Esophagus muscularis mucosa (tissue), 4 donors: ENCODE measurements at regions not wholly inside any gene's neighbourhood (a gene's known extent, or its start where the extent isn't known, plus 50 kb on each side); places are given as distances from the start of the nearest gene placed in this dataset.
"Not testable (repeated sequence)": the region's sequence is repeated elsewhere in the genome, so short reads cannot be mapped to it uniquely, and the experiment has no call there.

Experiments
- CTCF ChIP-seq, 3 experiments: fragments of 200-600 bp in 2 of 3; fragments of 450-650 bp in 1 of 3; sonication (generic) in 2 of 3; IDR thresholded peaks; one replicate each; pipeline ENCODE4 v1.5.1; 2017 to 2019; ENCODE audit warnings: antibody characterized with exemption in 3 of 3, mild to moderate bottlenecking in 2 of 3, moderate library complexity in 1 of 3
- EP300 ChIP-seq: sonication (generic); formaldehyde crosslinking; IDR thresholded peaks from one replicate; pipeline ENCODE4 v1.6.1; 2017; ENCODE audit warnings: antibody characterized with exemption
- POLR2A ChIP-seq: fragments of 450-650 bp; IDR thresholded peaks from one replicate; pipeline ENCODE4 v1.6.1; 2017; ENCODE audit warnings: antibody characterized with exemption, moderate library complexity, mild to moderate bottlenecking, low read depth
- POLR2AphosphoS5 ChIP-seq, 2 donors: sonication (generic); formaldehyde crosslinking; IDR thresholded peaks; one replicate each; pipeline ENCODE4 v1.6.1; 2017; ENCODE audit warnings: antibody characterized with exemption in 2 of 2

- TF ChIP-seq CTCF (IDR thresholded peaks at IDR 0.05); POLR2A; POLR2AphosphoS5 (IDR thresholded peaks at IDR 0.05); EP300: not testable (repeated sequence)
Observed at GRCh38 chr5:42115721-42116120, 190.6 kb downstream of the FBXO4 start.
